RWPE1 (cell line): ENCODE measurements at regions not wholly inside any gene's neighbourhood (a gene's known extent, or its start where the extent isn't known, plus 50 kb on each side); places are given as distances from the start of the nearest gene placed in this dataset.
"Not testable (repeated sequence)": the region's sequence is repeated elsewhere in the genome, so short reads cannot be mapped to it uniquely, and the experiment has no call there.

Experiments
- CTCF ChIA-PET: fragments of 350-600 bp; sonication (Branson Sonifier 250); formaldehyde crosslinking; extraction: SDS; loops from one replicate; lab custom pipeline; 2021; lab: Yijun Ruan, JAX
- POLR2A ChIA-PET: fragments of 400-600 bp; formaldehyde crosslinking; extraction: SDS; loops from one replicate; lab custom pipeline; 2020; ENCODE audit warnings: antibody characterized with exemption; ENCODE audit not compliant: low non-redundant PET; lab: Yijun Ruan, JAX
- DNase-seq: peaks from one replicate; pipeline ENCODE4 v3.0.0; 2012; ENCODE audit warnings: low spot score
- H3K27ac ChIP-seq: fragments of 450-650 bp; 2 replicates; pipeline ENCODE4 v1.5.1; 2017
- CTCF ChIP-seq: fragments of 450-650 bp; conservative IDR thresholded peaks from 2 replicates; pipeline ENCODE4 v1.5.1; 2017; ENCODE audit warnings: low read depth, mild to moderate bottlenecking

- H3K27ac ChIP-seq = no peak overlapping the region
- no peak for DNase-seq
- CTCF ChIA-PET = no interaction called here
- no peak for TF ChIP-seq CTCF
- POLR2A ChIA-PET = no interaction called here
Measured at GRCh38 chr3:8353364-8353763, 148.3 kb upstream of the LMCD1 start.

GRCh38 chr3:8355346-8355745 is 146.3 kb upstream of the LMCD1 start:
- POLR2A ChIA-PET = no interaction called here
- no peak overlapping the region for H3K27ac ChIP-seq
- no peak for DNase-seq
- TF ChIP-seq CTCF = no peak
- CTCF ChIA-PET = no interaction called here

GRCh38 chr3:8356066-8356465 is 145.6 kb upstream of the LMCD1 start:
- POLR2A ChIA-PET, CTCF ChIA-PET: not testable (repeated sequence)

GRCh38 chr3:8357859-8358258 is 143.8 kb upstream of the LMCD1 start:
- no peak overlapping the region for H3K27ac ChIP-seq
- DNase-seq = no peak
- POLR2A ChIA-PET = no interaction called here
- CTCF ChIA-PET = no interaction called here
- TF ChIP-seq CTCF = no peak

More at GRCh38 chr3:8356066-8356465, 145.6 kb upstream of the LMCD1 start:
- H3K27ac ChIP-seq, DNase-seq: not testable (repeated sequence)

GRCh38 chr3:8359133-8359532 is 142.5 kb upstream of the LMCD1 start:
- DNase-seq = no peak
- CTCF ChIA-PET = no interaction called here
- POLR2A ChIA-PET = no interaction called here
- no peak overlapping the region for H3K27ac ChIP-seq
- TF ChIP-seq CTCF = no peak

- POLR2A ChIA-PET = no interaction called here
- CTCF ChIA-PET = no interaction called here
- H3K27ac ChIP-seq = no peak overlapping the region
- no peak for TF ChIP-seq CTCF
- no peak for DNase-seq
Measured at GRCh38 chr3:8363200-8363599, 138.4 kb upstream of the LMCD1 start.

GRCh38 chr3:8365541-8365940 is 136.1 kb upstream of the LMCD1 start:
- no peak for TF ChIP-seq CTCF
- ChIA-PET POLR2A (no interaction called here), CTCF (no interaction called here)

More at GRCh38 chr3:8365541-8365940, 136.1 kb upstream of the LMCD1 start:
- no peak for DNase-seq
- H3K27ac ChIP-seq = no peak overlapping the region
